ENCODE measurements at regions not wholly inside any gene's neighbourhood (a gene's known extent, or its start where the extent isn't known, plus 50 kb on each side); places are given as distances from the start of the nearest gene placed in this dataset.

- no peak overlapping the region for H3K9ac ChIP-seq (ENCODE audit: low read length)
- no peak overlapping the region for H3K27ac ChIP-seq (ENCODE audit: low read depth, low read length)
- H3K4me2 ChIP-seq (ENCODE audit: low read depth, low read length, poor library complexity, severe bottlenecking): no peak overlapping the region
These were observed 1224.6 kb upstream of the LRRTM3 start for GRCh38 chr10:65701168-65701776.

GRCh38 chr10:65708057-65708456, 1217.8 kb upstream of the LRRTM3 start:
- H2AFZ ChIP-seq (ENCODE audit: low read depth, low read length, severe bottlenecking): no peak overlapping the region
- TF ChIP-seq CTCF (IDR thresholded peaks at IDR 0.05; ENCODE audit: insufficient read depth, low read length, poor library complexity, severe bottlenecking): no peak
- TF ChIP-seq EZH2phosphoT487 (conservative IDR thresholded peaks at IDR 0.05; ENCODE audit: low read length): no peak
- H3K9me3 ChIP-seq (ENCODE audit: insufficient read depth, low read length): no peaks in the 10 kb centered on the region
- H3K36me3 ChIP-seq (ENCODE audit: low read length): no peaks in the 10 kb centered on the region
- no peak overlapping the region for H3K9ac ChIP-seq (ENCODE audit: low read length)
- no peaks in the 10 kb centered on the region for H3K79me2 ChIP-seq (ENCODE audit: insufficient read depth, low read length)
- H3K27ac ChIP-seq (ENCODE audit: low read depth, low read length): no peak overlapping the region
- H3K9me2 ChIP-seq (replicated peaks; ENCODE audit: insufficient read depth, low read length): no peaks in the 10 kb centered on the region
- no peaks in the 10 kb centered on the region for H3F3A ChIP-seq (ENCODE audit: insufficient read depth)
- no peaks in the 10 kb centered on the region for H3K27me3 ChIP-seq (ENCODE audit: low read length)
- H3K4me2 ChIP-seq (ENCODE audit: low read depth, low read length, poor library complexity, severe bottlenecking): no peak overlapping the region
- H3K4me3 ChIP-seq (ENCODE audit: insufficient read depth, low read length, poor library complexity, severe bottlenecking): no peak overlapping the region
- H4K20me1 ChIP-seq (ENCODE audit: low read depth, low read length): no peaks in the 10 kb centered on the region

More at GRCh38 chr10:65701168-65701776, 1224.6 kb upstream of the LRRTM3 start:
- H3K4me3 ChIP-seq (ENCODE audit: insufficient read depth, low read length, poor library complexity, severe bottlenecking): no peak overlapping the region
- H3K36me3 ChIP-seq (ENCODE audit: low read length): no peaks in the 10 kb centered on the region
- no peaks in the 10 kb centered on the region for H3F3A ChIP-seq (ENCODE audit: insufficient read depth)
- TF ChIP-seq EZH2phosphoT487 (conservative IDR thresholded peaks at IDR 0.05; ENCODE audit: low read length) (no peak), CTCF (IDR thresholded peaks at IDR 0.05; ENCODE audit: insufficient read depth, low read length, poor library complexity, severe bottlenecking) (no peak)
- no peaks in the 10 kb centered on the region for H4K20me1 ChIP-seq (ENCODE audit: low read depth, low read length)
- no peaks in the 10 kb centered on the region for H3K9me3 ChIP-seq (ENCODE audit: insufficient read depth, low read length)
- no peaks in the 10 kb centered on the region for H3K79me2 ChIP-seq (ENCODE audit: insufficient read depth, low read length)
- no peaks in the 10 kb centered on the region for H3K27me3 ChIP-seq (ENCODE audit: low read length)
- H3K9me2 ChIP-seq (replicated peaks; ENCODE audit: insufficient read depth, low read length): no peaks in the 10 kb centered on the region
- H2AFZ ChIP-seq (ENCODE audit: low read depth, low read length, severe bottlenecking): no peak overlapping the region

- no peaks in the 10 kb centered on the region for H3K79me2 ChIP-seq (ENCODE audit: insufficient read depth, low read length)
- TF ChIP-seq CTCF (IDR thresholded peaks at IDR 0.05; ENCODE audit: insufficient read depth, low read length, poor library complexity, severe bottlenecking): no peak
- TF ChIP-seq EZH2phosphoT487 (conservative IDR thresholded peaks at IDR 0.05; ENCODE audit: low read length): no peak
- no peaks in the 10 kb centered on the region for H3K9me3 ChIP-seq (ENCODE audit: insufficient read depth, low read length)
- no peaks in the 10 kb centered on the region for H3K36me3 ChIP-seq (ENCODE audit: low read length)
- no peaks in the 10 kb centered on the region for H4K20me1 ChIP-seq (ENCODE audit: low read depth, low read length)
- H3K27me3 ChIP-seq (ENCODE audit: low read length): no peaks in the 10 kb centered on the region
- H3K27ac ChIP-seq (ENCODE audit: low read depth, low read length): no peak overlapping the region
- no peak overlapping the region for H3K4me2 ChIP-seq (ENCODE audit: low read depth, low read length, poor library complexity, severe bottlenecking)
- no peaks in the 10 kb centered on the region for H3K9me2 ChIP-seq (replicated peaks; ENCODE audit: insufficient read depth, low read length)
- H3K4me3 ChIP-seq (ENCODE audit: insufficient read depth, low read length, poor library complexity, severe bottlenecking): no peak overlapping the region
- H3F3A ChIP-seq (ENCODE audit: insufficient read depth): no peaks in the 10 kb centered on the region
- H3K9ac ChIP-seq (ENCODE audit: low read length): no peak overlapping the region
- H2AFZ ChIP-seq (ENCODE audit: low read depth, low read length, severe bottlenecking): no peak overlapping the region
These were observed 1215.5 kb upstream of the LRRTM3 start for GRCh38 chr10:65710306-65710705.
